ENCODE measurements at regions not wholly inside any gene's neighbourhood (a gene's known extent, or its start where the extent isn't known, plus 50 kb on each side); places are given as distances from the start of the nearest gene placed in this dataset.

GRCh38 chr11:25838918-25839625 lies 492.9 kb upstream of the ANO3 start:
- WGBS, 2 donors = 72 to 79% methylated on average over 6 of the region's 6 CpGs
- intact Hi-C loops (cut with DNase I; ENCODE audit: low total_unique reads) = no loop called here

GRCh38 chr11:25844811-25845210 lies 487.1 kb upstream of the ANO3 start:
- WGBS, 2 donors = 71 to 73% methylated on average over 4 of the region's 4 CpGs
- no peak for DNase-seq (ENCODE audit: low spot score in 2 of 2)
- no peak overlapping the region for H3K4me3 ChIP-seq (ENCODE audit: low read depth, poor library complexity, severe bottlenecking)
- TF ChIP-seq POLR2A (IDR thresholded peaks at IDR 0.05) (no peak), CTCF (IDR thresholded peaks at IDR 0.05) (no peak)
- intact Hi-C loops (cut with DNase I; ENCODE audit: low total_unique reads) = no loop called here

More at GRCh38 chr11:25838918-25839625, 492.9 kb upstream of the ANO3 start:
- TF ChIP-seq POLR2A (IDR thresholded peaks at IDR 0.05) = no peak
- TF ChIP-seq CTCF (IDR thresholded peaks at IDR 0.05) = no peak
- H3K4me3 ChIP-seq (ENCODE audit: low read depth, poor library complexity, severe bottlenecking) = no peak overlapping the region
- no peak for DNase-seq (ENCODE audit: low spot score in 2 of 2)

- TF ChIP-seq POLR2A (IDR thresholded peaks at IDR 0.05) (no peak), CTCF (IDR thresholded peaks at IDR 0.05) (no peak)
- DNase-seq (ENCODE audit: low spot score in 2 of 2) = no peak
- WGBS, 2 donors = 90 to 95% methylated on average over 4 of the region's 4 CpGs
- intact Hi-C loops (cut with DNase I; ENCODE audit: low total_unique reads) = no loop called here
- no peak overlapping the region for H3K4me3 ChIP-seq (ENCODE audit: low read depth, poor library complexity, severe bottlenecking)
These were observed 476.0 kb upstream of the ANO3 start for GRCh38 chr11:25855916-25856315.

- intact Hi-C loops (cut with DNase I; ENCODE audit: low total_unique reads) = no loop called here
- no peak overlapping the region for H3K4me3 ChIP-seq (ENCODE audit: low read depth, poor library complexity, severe bottlenecking)
- no peak for DNase-seq (ENCODE audit: low spot score in 2 of 2)
- WGBS, 2 donors = 84 to 90% methylated on average over 5 of the region's 5 CpGs
- no peak for TF ChIP-seq CTCF (IDR thresholded peaks at IDR 0.05)
- no peak for TF ChIP-seq POLR2A (IDR thresholded peaks at IDR 0.05)
These were observed 472.2 kb upstream of the ANO3 start for GRCh38 chr11:25859776-25860175.

- WGBS, 2 donors = 54 to 60% methylated on average over 2 of the region's 2 CpGs
- no peak for DNase-seq (ENCODE audit: low spot score in 2 of 2)
- H3K4me3 ChIP-seq (ENCODE audit: low read depth, poor library complexity, severe bottlenecking) = no peak overlapping the region
- intact Hi-C loops (cut with DNase I; ENCODE audit: low total_unique reads) = no loop called here
- TF ChIP-seq CTCF (IDR thresholded peaks at IDR 0.05) = no peak
- no peak for TF ChIP-seq POLR2A (IDR thresholded peaks at IDR 0.05)
These were observed 471.1 kb upstream of the ANO3 start for GRCh38 chr11:25860677-25861450.
